ENCODE measurements at regions not wholly inside any gene's neighbourhood (a gene's known extent, or its start where the extent isn't known, plus 50 kb on each side); places are given as distances from the start of the nearest gene placed in this dataset.
A peak's percentile ranks its signal among the peaks of the same experiment; 100 is the strongest.

DNA sequence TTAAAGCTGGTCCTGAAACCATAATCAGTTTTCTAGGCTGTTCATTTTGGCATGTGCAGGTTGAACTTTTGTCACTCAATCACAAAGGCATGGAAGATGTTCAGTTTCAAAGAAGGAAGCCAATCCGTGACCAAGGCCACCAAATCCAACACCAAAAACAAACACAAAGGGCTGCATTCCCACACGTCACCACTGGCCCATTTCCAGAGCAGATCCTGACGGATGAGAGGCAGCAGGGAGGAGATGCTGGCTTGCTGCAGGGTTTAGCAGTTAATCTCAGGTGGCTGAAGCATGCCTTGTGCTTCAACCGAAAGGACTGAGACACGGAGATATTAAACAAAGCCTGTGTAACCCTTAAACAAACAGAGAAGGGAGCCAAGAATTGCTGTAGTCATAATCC, 191.9 kb upstream of the CTAGE1 start:
- no peak overlapping the region for H4K8ac ChIP-seq (ENCODE audit: low read depth, low read length)
- WGBS (ENCODE audit: extremely low coverage, insufficient coverage, insufficient read length): no CpG with 5 or more reads among the region's 5 CpGs
- no peak overlapping the region for H3K14ac ChIP-seq (ENCODE audit: low read length)

DNA sequence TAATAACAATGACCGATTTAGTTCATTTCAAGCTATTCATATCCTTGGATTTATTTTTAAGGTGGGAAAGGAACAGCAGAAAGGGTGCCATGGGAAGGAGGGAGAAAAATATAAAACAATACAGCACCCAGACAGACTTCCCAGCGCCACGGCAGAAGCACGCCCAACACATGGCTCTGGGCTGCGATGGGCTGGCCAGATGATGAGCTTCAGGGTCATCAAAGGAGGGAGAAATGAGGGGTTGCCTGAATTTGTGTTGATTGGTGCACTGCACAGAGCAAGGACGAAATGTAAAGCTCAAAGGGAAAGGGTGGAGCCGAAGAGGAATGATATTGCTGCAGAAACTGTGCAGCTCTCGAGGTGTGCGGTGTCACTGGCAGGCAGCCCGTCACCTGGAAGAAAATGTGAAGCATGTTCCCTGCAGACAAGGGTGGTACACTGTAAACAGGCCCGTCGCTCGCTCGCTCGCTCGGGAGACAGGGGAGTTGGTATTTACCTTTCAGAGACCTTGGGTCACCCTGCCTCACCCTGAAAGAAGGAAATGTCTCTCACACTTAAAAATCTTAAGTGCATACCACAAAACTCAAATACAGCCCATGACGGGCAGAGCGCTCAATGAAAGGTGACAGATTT, 195.5 kb upstream of the CTAGE1 start:
- Histone ChIP-seq H3K18ac (ENCODE audit: low read length) (no peak overlapping the region), H3K79me1 (ENCODE audit: low read length) (no peaks in the 10 kb centered on the region), H3K4ac (ENCODE audit: low read depth, low read length) (no peak overlapping the region), H3K9ac (ENCODE audit: low read length) (no peak overlapping the region), H3K27me3 (ENCODE audit: insufficient read depth, low read length) (no peaks in the 10 kb centered on the region), H3K14ac (ENCODE audit: low read length) (no peak overlapping the region), H3K27ac (ENCODE audit: low read depth, low read length) (no peak overlapping the region), H2AFZ (ENCODE audit: insufficient read depth, low read length, poor library complexity) (no peak overlapping the region), H3K4me3 (ENCODE audit: low read depth, low read length) (no peak overlapping the region), H3K9me3 (ENCODE audit: insufficient read depth, low read depth, low read length) (no peaks in the 10 kb centered on the region), H2BK12ac (ENCODE audit: low read length) (no peak overlapping the region), H3K4me2 (ENCODE audit: low read length) (no peak overlapping the region), H3K4me1 (ENCODE audit: control insufficient read depth in 1 of 2, insufficient read depth in 2 of 2, low read length in 2 of 2) (no peaks in the 10 kb centered on the region), H4K8ac (ENCODE audit: low read depth, low read length) (no peak overlapping the region), H3K79me2 (ENCODE audit: control insufficient read depth, insufficient read depth, low read length, poor library complexity) (no peaks in the 10 kb centered on the region), H4K91ac (ENCODE audit: low read depth, low read length) (no peak overlapping the region), H3K36me3 (ENCODE audit: control insufficient read depth in 1 of 2, insufficient read depth in 2 of 2, low read length in 2 of 2) (no peaks in the 10 kb centered on the region), H2AK5ac (ENCODE audit: low read length) (no peak overlapping the region), H4K12ac (ENCODE audit: low read depth, low read length) (no peak overlapping the region), H2BK5ac (ENCODE audit: low read depth, low read length, poor library complexity) (no peak overlapping the region), H3K23ac (ENCODE audit: low read length) (no peak overlapping the region), H2BK120ac (ENCODE audit: insufficient read depth, low read length, poor library complexity) (no peak overlapping the region)
- peak in 1 of 2 donors; percentile 14 for DNase-seq
- no CpG with 5 or more reads among the region's 18 CpGs for WGBS (ENCODE audit: extremely low coverage, insufficient coverage, insufficient read length)

More for the DNA sequence above, 191.9 kb upstream of the CTAGE1 start:
- no peak overlapping the region for H4K12ac ChIP-seq (ENCODE audit: low read depth, low read length)
- no peak overlapping the region for H3K18ac ChIP-seq (ENCODE audit: low read length)
- H3K9me3 ChIP-seq (ENCODE audit: insufficient read depth, low read depth, low read length): peaks cover 2% of the 10 kb centered on the region
- H2BK120ac ChIP-seq (ENCODE audit: insufficient read depth, low read length, poor library complexity): no peak overlapping the region
- no peaks in the 10 kb centered on the region for H3K36me3 ChIP-seq (ENCODE audit: control insufficient read depth in 1 of 2, insufficient read depth in 2 of 2, low read length in 2 of 2)
- peak; percentile 60 to 74 for DNase-seq
- H2BK5ac ChIP-seq (ENCODE audit: low read depth, low read length, poor library complexity): no peak overlapping the region
- H3K4me1 ChIP-seq (ENCODE audit: control insufficient read depth in 1 of 2, insufficient read depth in 2 of 2, low read length in 2 of 2): peaks cover 0 to 9% of the 10 kb centered on the region in 2 experiments
- H3K79me1 ChIP-seq (ENCODE audit: low read length): no peaks in the 10 kb centered on the region
- H2AK5ac ChIP-seq (ENCODE audit: low read length): no peak overlapping the region
- no peak overlapping the region for H3K27ac ChIP-seq (ENCODE audit: low read depth, low read length)
- H4K91ac ChIP-seq (ENCODE audit: low read depth, low read length): no peak overlapping the region
- no peak overlapping the region for H3K4ac ChIP-seq (ENCODE audit: low read depth, low read length)
- no peak overlapping the region for H3K23ac ChIP-seq (ENCODE audit: low read length)
- H3K4me3 ChIP-seq (ENCODE audit: low read depth, low read length): no peak overlapping the region
- H2BK12ac ChIP-seq (ENCODE audit: low read length): no peak overlapping the region
- no peaks in the 10 kb centered on the region for H3K79me2 ChIP-seq (ENCODE audit: control insufficient read depth, insufficient read depth, low read length, poor library complexity)
- H3K27me3 ChIP-seq (ENCODE audit: insufficient read depth, low read length): no peaks in the 10 kb centered on the region
- no peak overlapping the region for H3K9ac ChIP-seq (ENCODE audit: low read length)
- no peak overlapping the region for H2AFZ ChIP-seq (ENCODE audit: insufficient read depth, low read length, poor library complexity)
- no peak overlapping the region for H3K4me2 ChIP-seq (ENCODE audit: low read length)

DNA sequence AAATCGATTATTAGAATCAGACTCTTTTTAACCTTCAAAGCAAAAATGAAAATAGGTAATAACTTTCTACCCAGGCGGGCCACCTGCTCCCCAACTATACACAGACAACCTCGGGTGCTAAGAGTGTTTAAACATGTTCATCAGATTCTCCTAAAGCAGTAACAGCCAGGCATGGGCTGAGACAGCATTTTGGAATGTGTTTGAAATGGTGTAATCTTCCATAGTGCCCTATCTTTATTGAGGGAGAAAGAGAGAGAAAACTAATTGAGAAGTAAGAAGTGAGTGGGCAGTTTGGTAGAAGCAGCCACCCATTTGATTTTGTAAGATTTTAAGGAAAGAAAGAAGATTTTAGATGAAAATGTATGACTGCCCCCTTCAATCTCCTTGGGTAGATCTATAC, 196.1 kb upstream of the CTAGE1 start:
- H3K4me1 ChIP-seq (ENCODE audit: control insufficient read depth in 1 of 2, insufficient read depth in 2 of 2, low read length in 2 of 2): no peaks in the 10 kb centered on the region
- no peak overlapping the region for H3K27ac ChIP-seq (ENCODE audit: low read depth, low read length)
- H3K18ac ChIP-seq (ENCODE audit: low read length): no peak overlapping the region
- no peaks in the 10 kb centered on the region for H3K79me2 ChIP-seq (ENCODE audit: control insufficient read depth, insufficient read depth, low read length, poor library complexity)
- H3K79me1 ChIP-seq (ENCODE audit: low read length): no peaks in the 10 kb centered on the region
- no peak overlapping the region for H3K4me2 ChIP-seq (ENCODE audit: low read length)
- no peak overlapping the region for H3K4me3 ChIP-seq (ENCODE audit: low read depth, low read length)
- no peak overlapping the region for H4K8ac ChIP-seq (ENCODE audit: low read depth, low read length)
- no peak overlapping the region for H3K14ac ChIP-seq (ENCODE audit: low read length)
- H2BK120ac ChIP-seq (ENCODE audit: insufficient read depth, low read length, poor library complexity): no peak overlapping the region
- no peaks in the 10 kb centered on the region for H3K36me3 ChIP-seq (ENCODE audit: control insufficient read depth in 1 of 2, insufficient read depth in 2 of 2, low read length in 2 of 2)
- H2BK12ac ChIP-seq (ENCODE audit: low read length): no peak overlapping the region
- H3K9ac ChIP-seq (ENCODE audit: low read length): no peak overlapping the region
- H4K12ac ChIP-seq (ENCODE audit: low read depth, low read length): no peak overlapping the region
- H4K91ac ChIP-seq (ENCODE audit: low read depth, low read length): no peak overlapping the region
- no peak overlapping the region for H2BK5ac ChIP-seq (ENCODE audit: low read depth, low read length, poor library complexity)
- DNase-seq: peak; percentile 32 to 63
- H3K4ac ChIP-seq (ENCODE audit: low read depth, low read length): no peak overlapping the region
- H2AK5ac ChIP-seq (ENCODE audit: low read length): no peak overlapping the region
- no peaks in the 10 kb centered on the region for H3K9me3 ChIP-seq (ENCODE audit: insufficient read depth, low read depth, low read length)
- H3K23ac ChIP-seq (ENCODE audit: low read length): no peak overlapping the region
- H2AFZ ChIP-seq (ENCODE audit: insufficient read depth, low read length, poor library complexity): no peak overlapping the region
- no peaks in the 10 kb centered on the region for H3K27me3 ChIP-seq (ENCODE audit: insufficient read depth, low read length)
- WGBS (ENCODE audit: extremely low coverage, insufficient coverage, insufficient read length): no CpG with 5 or more reads among the region's 3 CpGs

DNA sequence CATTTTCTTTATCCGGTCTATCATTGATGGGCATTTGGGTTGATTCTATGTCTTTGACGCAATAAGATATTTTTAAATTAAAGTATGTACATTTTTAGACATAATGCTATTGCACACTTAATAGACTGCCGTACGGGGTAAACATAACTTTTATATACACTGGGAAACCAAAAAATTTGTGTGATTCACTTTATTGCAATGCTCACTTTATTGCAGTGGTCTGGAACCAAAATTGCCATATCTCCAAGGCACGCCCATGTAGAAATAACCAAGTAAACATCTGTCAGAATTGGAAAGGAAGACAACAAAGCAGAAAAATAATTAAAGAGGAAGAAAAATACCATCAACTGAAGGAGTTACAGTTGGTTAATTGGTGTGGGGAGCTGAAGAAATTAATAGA, 205.8 kb upstream of the CTAGE1 start:
- H3K36me3 ChIP-seq (ENCODE audit: control insufficient read depth in 1 of 2, insufficient read depth in 2 of 2, low read length in 2 of 2): no peaks in the 10 kb centered on the region
- H2BK120ac ChIP-seq (ENCODE audit: insufficient read depth, low read length, poor library complexity): no peak overlapping the region
- no peak overlapping the region for H2AFZ ChIP-seq (ENCODE audit: insufficient read depth, low read length, poor library complexity)
- no peak overlapping the region for H3K4ac ChIP-seq (ENCODE audit: low read depth, low read length)
- no peak overlapping the region for H4K8ac ChIP-seq (ENCODE audit: low read depth, low read length)
- H3K4me2 ChIP-seq (ENCODE audit: low read length): no peak overlapping the region
- no peak overlapping the region for H4K91ac ChIP-seq (ENCODE audit: low read depth, low read length)
- H3K4me3 ChIP-seq (ENCODE audit: low read depth, low read length): no peak overlapping the region
- H3K27ac ChIP-seq (ENCODE audit: low read depth, low read length): no peak overlapping the region
- no peaks in the 10 kb centered on the region for H3K4me1 ChIP-seq (ENCODE audit: control insufficient read depth in 1 of 2, insufficient read depth in 2 of 2, low read length in 2 of 2)
- no peak overlapping the region for H3K9ac ChIP-seq (ENCODE audit: low read length)
- no peak overlapping the region for H3K18ac ChIP-seq (ENCODE audit: low read length)
- H3K79me2 ChIP-seq (ENCODE audit: control insufficient read depth, insufficient read depth, low read length, poor library complexity): no peaks in the 10 kb centered on the region
- H4K12ac ChIP-seq (ENCODE audit: low read depth, low read length): no peak overlapping the region
- H3K9me3 ChIP-seq (ENCODE audit: insufficient read depth, low read depth, low read length): no peaks in the 10 kb centered on the region
- H2AK5ac ChIP-seq (ENCODE audit: low read length): no peak overlapping the region
- no peak overlapping the region for H3K23ac ChIP-seq (ENCODE audit: low read length)
- no peak overlapping the region for H3K14ac ChIP-seq (ENCODE audit: low read length)
- no peaks in the 10 kb centered on the region for H3K27me3 ChIP-seq (ENCODE audit: insufficient read depth, low read length)
- no peak for DNase-seq
- no peaks in the 10 kb centered on the region for H3K79me1 ChIP-seq (ENCODE audit: low read length)
- no CpG with 5 or more reads among the region's 5 CpGs for WGBS (ENCODE audit: extremely low coverage, insufficient coverage, insufficient read length)
- no peak overlapping the region for H2BK5ac ChIP-seq (ENCODE audit: low read depth, low read length, poor library complexity)
- no peak overlapping the region for H2BK12ac ChIP-seq (ENCODE audit: low read length)

Data from trophoblast cell (in vitro differentiated cells and primary cell).